Smooth muscle cell (in vitro differentiated cells): ENCODE measurements at regions not wholly inside any gene's neighbourhood (a gene's known extent, or its start where the extent isn't known, plus 50 kb on each side); places are given as distances from the start of the nearest gene placed in this dataset.
A peak's percentile ranks its signal among the peaks of the same experiment; 100 is the strongest.

Source experiments
- DNase-seq: peaks from one replicate; lab custom pipeline; 2025; ENCODE audit not compliant: unreplicated experiment; lab: John Stamatoyannopoulos, UW
- H2AFZ ChIP-seq: fragments of 200-600 bp; sonication (generic); 2 replicates; pipeline ENCODE4 v1.6.0; 2016; ENCODE audit warnings: antibody characterized with exemption, low read depth, mild to moderate bottlenecking
- H3F3A ChIP-seq: fragments of 200-600 bp; sonication (generic); 2 replicates; pipeline ENCODE4 v1.6.0; 2017; ENCODE audit warnings: antibody characterized with exemption, low read depth
- H3K27ac ChIP-seq: fragments of 200-600 bp; sonication (generic); 2 replicates; pipeline ENCODE4 v1.5.1; 2016; ENCODE audit warnings: low read depth, mild to moderate bottlenecking
- H3K27me3 ChIP-seq: fragments of 200-600 bp; sonication (generic); 2 replicates; pipeline ENCODE4 v1.6.1; 2016; ENCODE audit warnings: low read depth, mild to moderate bottlenecking
- H3K36me3 ChIP-seq: fragments of 200-600 bp; sonication (generic); 2 replicates; pipeline ENCODE4 v1.5.1; 2016; ENCODE audit warnings: low read depth
- H3K4me1 ChIP-seq: fragments of 200-600 bp; sonication (generic); 2 replicates; pipeline ENCODE4 v1.5.1; 2016; ENCODE audit warnings: low read depth
- H3K4me2 ChIP-seq: fragments of 200-600 bp; sonication (generic); 2 replicates; pipeline ENCODE4 v1.6.0; 2016; ENCODE audit warnings: mild to moderate bottlenecking
- H3K4me3 ChIP-seq: fragments of 200-600 bp; sonication (generic); 2 replicates; pipeline ENCODE4 v1.5.1; 2016; ENCODE audit warnings: mild to moderate bottlenecking
- H3K79me2 ChIP-seq: fragments of 200-600 bp; sonication (generic); 2 replicates; pipeline ENCODE4 v1.6.0; 2016; ENCODE audit warnings: low read depth, mild to moderate bottlenecking
- H3K9ac ChIP-seq: fragments of 200-600 bp; sonication (generic); 2 replicates; pipeline ENCODE4 v1.6.0; 2016; ENCODE audit warnings: low read depth
- H3K9me3 ChIP-seq: fragments of 200-600 bp; sonication (generic); replicated peaks from 2 replicates; pipeline ENCODE4 v1.5.1; 2016; ENCODE audit warnings: low read depth
- H4K20me1 ChIP-seq: fragments of 200-600 bp; sonication (generic); 2 replicates; pipeline ENCODE4 v1.6.0; 2016; ENCODE audit warnings: low read depth
- WGBS: methylation state at CpG from one replicate; pipeline ENCODE4 v1.1.7; 2016; ENCODE audit warnings: low lambda C conversion rate; 5-methylcytosine and 5-hydroxymethylcytosine counted together
- TF ChIP-seq, protein P1 (sequence below): fragments of 200-600 bp; sonication (generic); IDR thresholded peaks from 2 replicates; pipeline ENCODE4 v1.5.1; 2017; ENCODE audit warnings: borderline replicate concordance, mild to moderate bottlenecking, antibody characterized with exemption; ENCODE audit not compliant: insufficient read depth, poor library complexity, severe bottlenecking

DNA sequence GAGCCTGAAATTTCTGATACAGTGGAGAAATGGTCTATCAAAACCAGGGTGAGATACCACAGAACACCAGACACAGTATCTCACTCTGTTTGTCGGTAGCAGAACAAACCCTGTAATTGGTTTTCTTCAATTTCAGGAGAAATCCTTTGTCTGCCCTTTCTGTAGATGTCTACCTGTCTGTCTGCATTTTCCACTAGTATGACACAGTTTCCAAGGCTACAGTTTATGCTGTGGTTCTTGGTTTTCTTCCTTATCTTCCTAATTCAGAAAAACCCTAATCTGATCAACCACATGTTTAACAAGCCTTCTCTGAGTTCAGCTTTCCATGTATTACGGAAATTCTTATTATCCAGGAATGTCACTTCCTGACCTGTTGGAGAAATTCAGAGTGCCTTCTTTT lies 70.8 kb downstream of the SCN11A start:
- Histone ChIP-seq H4K20me1 (no peaks in the 10 kb centered on the region), H3K4me3 (no peak overlapping the region), H3K4me2 (peak overlapping the region; percentile 30), H3K4me1 (no peaks in the 10 kb centered on the region), H3K9me3 (no peaks in the 10 kb centered on the region), H3F3A (no peaks in the 10 kb centered on the region), H3K27me3 (no peaks in the 10 kb centered on the region), H3K27ac (peak overlapping the region; percentile 50), H3K79me2 (no peaks in the 10 kb centered on the region), H2AFZ (no peak overlapping the region), H3K36me3 (no peaks in the 10 kb centered on the region), H3K9ac (no peak overlapping the region)
- WGBS, result 44% methylated on average over 2 of the region's 2 CpGs
- no peak for DNase-seq
- TF ChIP-seq, protein P1, sequence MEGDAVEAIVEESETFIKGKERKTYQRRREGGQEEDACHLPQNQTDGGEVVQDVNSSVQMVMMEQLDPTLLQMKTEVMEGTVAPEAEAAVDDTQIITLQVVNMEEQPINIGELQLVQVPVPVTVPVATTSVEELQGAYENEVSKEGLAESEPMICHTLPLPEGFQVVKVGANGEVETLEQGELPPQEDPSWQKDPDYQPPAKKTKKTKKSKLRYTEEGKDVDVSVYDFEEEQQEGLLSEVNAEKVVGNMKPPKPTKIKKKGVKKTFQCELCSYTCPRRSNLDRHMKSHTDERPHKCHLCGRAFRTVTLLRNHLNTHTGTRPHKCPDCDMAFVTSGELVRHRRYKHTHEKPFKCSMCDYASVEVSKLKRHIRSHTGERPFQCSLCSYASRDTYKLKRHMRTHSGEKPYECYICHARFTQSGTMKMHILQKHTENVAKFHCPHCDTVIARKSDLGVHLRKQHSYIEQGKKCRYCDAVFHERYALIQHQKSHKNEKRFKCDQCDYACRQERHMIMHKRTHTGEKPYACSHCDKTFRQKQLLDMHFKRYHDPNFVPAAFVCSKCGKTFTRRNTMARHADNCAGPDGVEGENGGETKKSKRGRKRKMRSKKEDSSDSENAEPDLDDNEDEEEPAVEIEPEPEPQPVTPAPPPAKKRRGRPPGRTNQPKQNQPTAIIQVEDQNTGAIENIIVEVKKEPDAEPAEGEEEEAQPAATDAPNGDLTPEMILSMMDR, result no peak

DNA sequence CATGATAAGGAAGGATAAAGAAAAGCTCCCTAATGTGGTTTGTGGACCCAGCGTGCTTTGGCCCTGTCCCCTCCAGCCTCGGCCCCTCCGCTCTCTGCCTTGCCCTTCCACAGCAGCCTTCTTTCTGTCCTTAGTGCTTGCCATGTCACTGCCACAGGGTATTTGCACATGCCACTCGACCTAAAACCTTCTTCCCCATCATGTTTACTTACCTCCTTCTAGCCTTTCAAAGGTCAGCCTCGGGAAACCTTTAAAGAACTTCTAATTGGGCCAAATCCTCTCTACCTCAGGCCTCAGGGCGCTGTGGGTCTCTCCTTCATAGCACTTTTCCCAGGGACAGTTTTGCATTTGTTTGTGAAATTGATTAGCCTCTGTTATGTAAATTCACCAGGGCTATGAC lies 73.0 kb downstream of the SCN11A start:
- H3K4me2 ChIP-seq, result no peak overlapping the region
- H3K9me3 ChIP-seq, result no peaks in the 10 kb centered on the region
- no peak for DNase-seq
- H2AFZ ChIP-seq, result no peak overlapping the region
- no peaks in the 10 kb centered on the region for H3F3A ChIP-seq
- H3K4me1 ChIP-seq, result no peaks in the 10 kb centered on the region
- WGBS, result 73% methylated on average over 6 of the region's 6 CpGs
- no peak overlapping the region for H3K27ac ChIP-seq
- H3K4me3 ChIP-seq, result no peak overlapping the region
- no peak overlapping the region for H3K9ac ChIP-seq
- H3K79me2 ChIP-seq, result no peaks in the 10 kb centered on the region
- H3K36me3 ChIP-seq, result no peaks in the 10 kb centered on the region
- H4K20me1 ChIP-seq, result no peaks in the 10 kb centered on the region
- no peaks in the 10 kb centered on the region for H3K27me3 ChIP-seq
- TF ChIP-seq, protein P1, result no peak

DNA sequence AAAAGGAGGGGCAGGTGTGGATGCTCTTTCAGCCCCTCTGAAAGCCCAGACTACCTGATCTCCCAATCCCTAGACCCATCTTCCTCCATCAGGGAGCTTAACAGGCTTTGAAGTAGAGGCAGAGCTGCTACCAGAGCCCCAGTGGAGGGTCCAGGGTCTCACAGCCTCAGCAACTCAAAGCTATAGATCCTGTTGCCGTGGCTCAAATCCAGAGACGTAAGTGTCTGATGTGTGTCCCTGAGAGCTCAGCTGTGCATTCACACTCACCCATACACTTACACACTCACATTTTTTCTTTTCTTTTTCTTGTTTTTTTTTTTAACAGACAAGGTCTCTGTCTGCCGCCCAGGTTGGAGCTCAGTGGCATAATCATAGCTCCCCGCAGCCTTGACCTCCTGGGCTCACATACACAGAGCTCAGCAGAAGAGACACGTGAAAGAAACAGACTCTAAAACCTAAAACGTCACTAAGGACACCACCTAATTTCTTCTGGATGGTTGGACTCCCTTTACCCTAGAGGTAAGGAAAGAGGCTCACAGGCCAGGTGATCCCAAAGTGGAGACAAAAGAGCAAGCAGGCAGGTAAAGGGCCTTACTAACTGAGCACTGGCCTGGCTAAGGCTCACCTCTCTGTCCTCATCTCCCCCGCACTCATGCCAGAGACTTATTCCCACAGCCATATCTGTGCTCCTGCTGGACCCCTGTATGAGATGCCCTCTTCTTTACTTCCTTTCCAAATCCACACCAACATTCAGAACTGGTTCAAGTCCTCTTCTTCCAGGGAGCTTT lies 80.7 kb downstream of the SCN11A start:
- Histone ChIP-seq H3K9me3 (no peaks in the 10 kb centered on the region), H4K20me1 (no peaks in the 10 kb centered on the region), H3K4me3 (no peak overlapping the region), H3K36me3 (no peaks in the 10 kb centered on the region), H3F3A (no peaks in the 10 kb centered on the region), H3K79me2 (no peaks in the 10 kb centered on the region), H3K4me1 (no peaks in the 10 kb centered on the region), H3K27me3 (peaks cover 5% of the 10 kb centered on the region), H2AFZ (no peak overlapping the region), H3K27ac (no peak overlapping the region), H3K9ac (no peak overlapping the region), H3K4me2 (no peak overlapping the region)
- no peak for DNase-seq
- 89% methylated on average over 7 of the region's 7 CpGs for WGBS
- TF ChIP-seq, protein P1, result no peak
